ENCODE measurements at regions not wholly inside any gene's neighbourhood (a gene's known extent, or its start where the extent isn't known, plus 50 kb on each side); places are given as distances from the start of the nearest gene placed in this dataset.

GRCh38 chr18:61749031-61749430 lies 143.8 kb downstream of the RNF152 start:
- TF ChIP-seq POLR2A (IDR thresholded peaks at IDR 0.05) (no peak), CTCF (IDR thresholded peaks at IDR 0.05) (no peak), POLR2AphosphoS5 (IDR thresholded peaks at IDR 0.05; ENCODE audit: insufficient read depth in 1 of 2, low read depth in 1 of 2) (no peak)

Measured in vagina (tissue), 2 donors.